Trophoblast cell (in vitro differentiated cells and primary cell): ENCODE measurements at regions not wholly inside any gene's neighbourhood (a gene's known extent, or its start where the extent isn't known, plus 50 kb on each side); places are given as distances from the start of the nearest gene placed in this dataset.

Source experiments
- DNase-seq, 2 donors: peaks; one replicate each; pipeline ENCODE4 v3.0.0-alpha.2; 2016
- H2AFZ ChIP-seq: 2 replicates; pipeline ENCODE4 v1.6.1; 2013; ENCODE audit warnings: low read length, moderate library complexity, mild to moderate bottlenecking; ENCODE audit not compliant: insufficient read depth, poor library complexity
- H2AK5ac ChIP-seq: 2 replicates; pipeline ENCODE4 v1.6.1; 2013; ENCODE audit warnings: mild to moderate bottlenecking, low read length
- H2BK120ac ChIP-seq: 2 replicates; pipeline ENCODE4 v1.6.1; 2013; ENCODE audit warnings: low read length, mild to moderate bottlenecking, moderate library complexity; ENCODE audit not compliant: insufficient read depth, poor library complexity
- H2BK12ac ChIP-seq: 2 replicates; pipeline ENCODE4 v1.6.1; 2013; ENCODE audit warnings: mild to moderate bottlenecking, low read length, moderate library complexity
- H2BK5ac ChIP-seq: 2 replicates; pipeline ENCODE4 v1.6.1; 2013; ENCODE audit warnings: low read length, low read depth, moderate library complexity, mild to moderate bottlenecking; ENCODE audit not compliant: poor library complexity
- H3K14ac ChIP-seq: 2 replicates; pipeline ENCODE4 v1.6.1; 2013; ENCODE audit warnings: mild to moderate bottlenecking, low read length
- H3K18ac ChIP-seq: 2 replicates; pipeline ENCODE4 v1.6.1; 2013; ENCODE audit warnings: mild to moderate bottlenecking, low read length
- H3K23ac ChIP-seq: 2 replicates; pipeline ENCODE4 v1.6.1; 2013; ENCODE audit warnings: low read length
- H3K27ac ChIP-seq: 2 replicates; pipeline ENCODE4 v1.5.1; 2013; ENCODE audit warnings: low read depth, mild to moderate bottlenecking, inconsistent platforms, low read length, moderate library complexity
- H3K27me3 ChIP-seq: 2 replicates; pipeline ENCODE4 v1.6.1; 2013; ENCODE audit warnings: inconsistent platforms, mild to moderate bottlenecking, low read length, moderate library complexity; ENCODE audit not compliant: insufficient read depth
- H3K36me3 ChIP-seq, 2 experiments: 1 replicate in 1 of 2; 2 replicates in 1 of 2; pipeline ENCODE4 v1.6.1; 2013; ENCODE audit warnings: low read length in 2 of 2, mild to moderate bottlenecking in 2 of 2, moderate library complexity in 1 of 2; ENCODE audit not compliant: insufficient read depth in 2 of 2, control insufficient read depth in 1 of 2
- H3K4ac ChIP-seq: 2 replicates; pipeline ENCODE4 v1.6.1; 2013; ENCODE audit warnings: low read depth, mild to moderate bottlenecking, low read length, moderate library complexity
- H3K4me1 ChIP-seq, 2 experiments: 1 replicate in 1 of 2; 2 replicates in 1 of 2; pipeline ENCODE4 v1.6.1; 2013; ENCODE audit warnings: low read length in 2 of 2, mild to moderate bottlenecking in 2 of 2, moderate library complexity in 1 of 2; ENCODE audit not compliant: insufficient read depth in 2 of 2, control insufficient read depth in 1 of 2
- H3K4me2 ChIP-seq: 2 replicates; pipeline ENCODE4 v1.6.1; 2013; ENCODE audit warnings: inconsistent platforms, mild to moderate bottlenecking, low read length, moderate library complexity
- H3K4me3 ChIP-seq: 2 replicates; pipeline ENCODE4 v1.5.1; 2013; ENCODE audit warnings: mild to moderate bottlenecking, low read depth, low read length, inconsistent platforms
- H3K79me1 ChIP-seq: one replicate; pipeline ENCODE4 v1.6.1; 2013; ENCODE audit warnings: low read length
- H3K79me2 ChIP-seq: 2 replicates; pipeline ENCODE4 v1.6.1; 2013; ENCODE audit warnings: low read length, mild to moderate bottlenecking; ENCODE audit not compliant: control insufficient read depth, insufficient read depth, poor library complexity
- H3K9ac ChIP-seq: 2 replicates; pipeline ENCODE4 v1.6.1; 2013; ENCODE audit warnings: mild to moderate bottlenecking, low read length
- H3K9me3 ChIP-seq: 2 replicates; pipeline ENCODE4 v1.6.1; 2013; ENCODE audit warnings: low read depth, mild to moderate bottlenecking, control low read depth, inconsistent platforms, low read length; ENCODE audit not compliant: insufficient read depth
- H4K12ac ChIP-seq: 2 replicates; pipeline ENCODE4 v1.6.1; 2013; ENCODE audit warnings: low read depth, mild to moderate bottlenecking, low read length, moderate library complexity
- H4K8ac ChIP-seq: 2 replicates; pipeline ENCODE4 v1.6.1; 2013; ENCODE audit warnings: low read depth, mild to moderate bottlenecking, low read length, moderate library complexity
- H4K91ac ChIP-seq: one replicate; pipeline ENCODE4 v1.6.1; 2013; ENCODE audit warnings: low read depth, mild to moderate bottlenecking, low read length, moderate library complexity
- WGBS: extraction: QIAGEN DNeasy Blood & Tissue Kit; methylation state at CpG from one replicate; pipeline ENCODE4 v1.1.7; 2013; ENCODE audit warnings: missing lambda C conversion rate; ENCODE audit not compliant: insufficient read length, insufficient coverage; ENCODE audit errors: extremely low coverage; 5-methylcytosine and 5-hydroxymethylcytosine counted together

DNA sequence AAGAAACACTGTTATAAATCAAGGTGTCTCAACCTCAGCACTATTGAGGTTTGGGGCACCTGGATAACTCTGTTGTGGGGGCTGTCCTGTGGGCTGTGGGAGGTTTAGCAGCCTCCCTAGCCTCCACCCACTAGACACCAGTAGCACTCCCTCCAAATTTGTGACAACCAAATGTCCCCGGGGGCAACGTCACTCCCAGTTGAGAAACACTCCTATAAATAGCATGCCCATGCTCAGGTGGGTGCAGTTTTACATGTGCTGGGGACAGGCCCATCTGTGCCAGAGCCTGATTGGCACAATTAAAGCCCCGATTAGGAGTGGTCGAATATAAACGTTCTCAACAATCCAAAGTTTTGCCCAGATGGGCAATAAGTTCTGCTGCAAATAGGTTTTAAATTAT is 78.9 kb downstream of the FAM50B start:
- H3K36me3 ChIP-seq = no peaks in the 10 kb centered on the region
- no peaks in the 10 kb centered on the region for H3K9me3 ChIP-seq
- H3K4me2 ChIP-seq = no peak overlapping the region
- H3K27ac ChIP-seq = no peak overlapping the region
- no peak overlapping the region for H2BK120ac ChIP-seq
- WGBS = no CpG with 5 or more reads among the region's 5 CpGs
- no peak overlapping the region for H4K91ac ChIP-seq
- no peak overlapping the region for H4K12ac ChIP-seq
- H3K18ac ChIP-seq = no peak overlapping the region
- no peaks in the 10 kb centered on the region for H3K79me2 ChIP-seq
- no peak overlapping the region for H2BK5ac ChIP-seq
- H3K14ac ChIP-seq = no peak overlapping the region
- no peak overlapping the region for H4K8ac ChIP-seq
- peaks cover 0 to 4% of the 10 kb centered on the region in 2 experiments for H3K4me1 ChIP-seq
- H2AK5ac ChIP-seq = no peak overlapping the region
- DNase-seq = no peak
- H3K79me1 ChIP-seq = no peaks in the 10 kb centered on the region
- no peak overlapping the region for H3K23ac ChIP-seq
- no peak overlapping the region for H2AFZ ChIP-seq
- H3K4ac ChIP-seq = no peak overlapping the region
- no peak overlapping the region for H2BK12ac ChIP-seq
- H3K27me3 ChIP-seq = no peaks in the 10 kb centered on the region
- H3K4me3 ChIP-seq = no peak overlapping the region
- H3K9ac ChIP-seq = no peak overlapping the region

DNA sequence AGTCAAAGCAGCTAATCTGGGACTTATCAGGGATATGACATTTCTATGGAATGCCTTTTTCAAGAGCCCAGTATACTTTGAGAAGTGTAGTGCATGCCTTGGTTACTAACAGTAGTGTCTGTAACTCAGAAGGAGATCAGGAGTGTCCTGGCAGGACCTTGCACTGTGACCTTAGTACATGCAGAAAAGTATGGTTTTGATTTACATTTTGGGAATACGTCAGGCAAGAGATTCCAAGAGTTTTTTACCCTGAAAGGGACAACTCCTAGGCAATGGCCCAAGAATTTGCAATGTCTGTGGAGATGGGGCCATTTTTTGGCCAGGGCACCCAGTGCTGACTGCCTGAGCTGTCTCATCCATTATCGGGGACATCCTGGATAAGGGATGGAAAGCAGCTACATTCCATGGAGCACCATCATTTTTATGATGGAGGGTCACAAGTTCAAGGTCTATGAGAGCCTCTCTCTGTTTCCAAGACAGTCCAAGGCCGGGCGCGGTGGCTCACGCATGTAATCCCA is 80.2 kb downstream of the FAM50B start:
- H3K36me3 ChIP-seq = no peaks in the 10 kb centered on the region
- H3K18ac ChIP-seq = no peak overlapping the region
- H2BK12ac ChIP-seq = no peak overlapping the region
- no peak overlapping the region for H2AFZ ChIP-seq
- peak; percentile 86 to 98 for DNase-seq
- no peak overlapping the region for H3K4ac ChIP-seq
- H3K27ac ChIP-seq = no peak overlapping the region
- no peak overlapping the region for H2BK120ac ChIP-seq
- H2AK5ac ChIP-seq = no peak overlapping the region
- H3K14ac ChIP-seq = no peak overlapping the region
- WGBS = no CpG with 5 or more reads among the region's 6 CpGs
- no peak overlapping the region for H3K9ac ChIP-seq
- H4K8ac ChIP-seq = no peak overlapping the region
- no peak overlapping the region for H3K23ac ChIP-seq
- peaks cover 0 to 4% of the 10 kb centered on the region in 2 experiments for H3K4me1 ChIP-seq
- H3K79me1 ChIP-seq = no peaks in the 10 kb centered on the region
- no peak overlapping the region for H3K4me3 ChIP-seq
- H4K91ac ChIP-seq = no peak overlapping the region
- H3K9me3 ChIP-seq = no peaks in the 10 kb centered on the region
- H4K12ac ChIP-seq = no peak overlapping the region
- H2BK5ac ChIP-seq = no peak overlapping the region
- H3K79me2 ChIP-seq = no peaks in the 10 kb centered on the region
- H3K4me2 ChIP-seq = no peak overlapping the region
- H3K27me3 ChIP-seq = no peaks in the 10 kb centered on the region

DNA sequence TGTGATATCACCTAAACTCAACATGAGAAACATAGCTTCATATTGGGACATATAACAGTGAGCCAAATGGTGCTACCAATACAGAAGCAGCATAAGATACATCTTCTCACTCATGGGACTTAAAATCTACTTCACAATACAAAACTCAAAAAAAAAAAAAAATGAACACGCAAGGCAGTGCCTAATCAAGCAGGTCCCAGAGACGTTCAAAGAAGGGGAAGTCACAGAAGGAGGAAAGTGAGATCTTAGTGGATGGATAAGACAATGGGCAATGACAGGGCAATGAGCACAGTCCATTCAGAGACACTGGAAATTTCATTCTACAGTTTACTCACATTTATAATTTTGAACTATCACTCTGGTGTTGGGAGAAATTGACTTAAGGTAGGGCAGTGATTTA is 88.3 kb downstream of the FAM50B start:
- no peak overlapping the region for H3K18ac ChIP-seq
- no peak overlapping the region for H3K14ac ChIP-seq
- no peak overlapping the region for H4K12ac ChIP-seq
- no peak overlapping the region for H2AK5ac ChIP-seq
- no peak overlapping the region for H3K9ac ChIP-seq
- no CpG with 5 or more reads among the region's 2 CpGs for WGBS
- peaks cover 1% of the 10 kb centered on the region for H3K9me3 ChIP-seq
- H2BK5ac ChIP-seq = no peak overlapping the region
- H3K79me1 ChIP-seq = no peaks in the 10 kb centered on the region
- H4K8ac ChIP-seq = no peak overlapping the region
- H4K91ac ChIP-seq = no peak overlapping the region
- no peaks in the 10 kb centered on the region for H3K36me3 ChIP-seq
- H3K23ac ChIP-seq = no peak overlapping the region
- H3K79me2 ChIP-seq = no peaks in the 10 kb centered on the region
- no peak overlapping the region for H2BK12ac ChIP-seq
- no peak overlapping the region for H2BK120ac ChIP-seq
- H3K4me2 ChIP-seq = no peak overlapping the region
- no peak overlapping the region for H3K4ac ChIP-seq
- H3K27ac ChIP-seq = no peak overlapping the region
- H3K4me1 ChIP-seq = peaks cover 0 to 5% of the 10 kb centered on the region in 2 experiments
- no peak overlapping the region for H2AFZ ChIP-seq
- DNase-seq = no peak
- no peak overlapping the region for H3K4me3 ChIP-seq
- no peaks in the 10 kb centered on the region for H3K27me3 ChIP-seq

DNA sequence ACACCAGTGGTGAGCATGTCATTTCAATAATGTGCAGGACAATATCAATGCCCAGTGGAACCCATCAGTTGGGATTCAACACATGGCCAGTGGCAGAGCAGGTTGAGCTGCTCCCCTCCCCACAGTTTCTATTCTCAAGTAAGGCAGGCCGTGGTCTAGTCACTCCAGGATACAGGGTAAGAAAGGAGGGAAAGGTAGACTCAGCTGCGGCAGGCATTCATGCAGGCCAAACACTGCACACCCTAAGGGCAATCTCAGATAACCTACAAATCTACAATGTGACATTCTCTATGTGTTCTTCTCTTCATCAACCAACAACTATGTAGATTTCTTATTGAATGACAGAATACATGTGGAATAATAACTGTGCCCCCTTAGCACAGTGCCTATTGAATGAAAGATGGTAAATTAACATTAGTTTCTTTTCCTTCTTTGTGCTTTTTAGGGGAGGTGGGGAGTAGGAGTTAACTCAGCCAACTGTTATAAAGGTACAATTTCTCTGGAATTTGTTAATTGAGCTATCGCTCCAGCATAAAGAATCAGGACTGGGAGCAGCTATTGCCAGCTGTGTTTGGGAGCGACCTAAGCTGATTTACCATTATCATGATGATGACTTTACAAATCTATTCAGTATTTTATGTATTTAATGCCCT is 89.7 kb downstream of the FAM50B start:
- Histone ChIP-seq H3K18ac (no peak overlapping the region), H2BK12ac (no peak overlapping the region), H2BK5ac (no peak overlapping the region), H2AFZ (no peak overlapping the region), H2BK120ac (no peak overlapping the region), H3K4ac (no peak overlapping the region), H4K12ac (no peak overlapping the region), H4K91ac (no peak overlapping the region), H3K27me3 (no peaks in the 10 kb centered on the region), H3K9ac (no peak overlapping the region), H3K79me2 (no peaks in the 10 kb centered on the region), H3K4me3 (no peak overlapping the region), H4K8ac (no peak overlapping the region), H3K4me1 (peaks cover 0 to 5% of the 10 kb centered on the region in 2 experiments), H2AK5ac (no peak overlapping the region), H3K9me3 (peaks cover 1% of the 10 kb centered on the region), H3K27ac (no peak overlapping the region), H3K79me1 (no peaks in the 10 kb centered on the region), H3K14ac (no peak overlapping the region), H3K4me2 (no peak overlapping the region), H3K23ac (no peak overlapping the region), H3K36me3 (no peaks in the 10 kb centered on the region)
- WGBS = no CpG with 5 or more reads among the region's 4 CpGs
- DNase-seq = peak; percentile 76 to 83
